ENCODE measurements at regions not wholly inside any gene's neighbourhood (a gene's known extent, or its start where the extent isn't known, plus 50 kb on each side); places are given as distances from the start of the nearest gene placed in this dataset.

- TF ChIP-seq REST (IDR thresholded peaks at IDR 0.05; ENCODE audit: low read depth) (no peak), SIN3A (IDR thresholded peaks at IDR 0.05; ENCODE audit: low read depth) (no peak), ZNF274 (IDR thresholded peaks at IDR 0.05; ENCODE audit: low read depth, low read length) (no peak)
Observed at GRCh38 chr9:89956331-89956730, 351.5 kb downstream of the GADD45G start (continued).

- CTCF ChIA-PET: no interaction called here
- intact Hi-C loops (cut with micrococcal nuclease): no loop called here
- H3K9me3 ChIP-seq (ENCODE audit: control insufficient read depth in 1 of 2, insufficient read depth in 1 of 2, low read depth in 1 of 2, low read length in 2 of 2): no peaks in the 10 kb centered on the region
- no TSS peak for BruUV-seq (replicated peaks)
- no peaks in the 10 kb centered on the region for H3K79me2 ChIP-seq (ENCODE audit: insufficient read depth, low read length)
- no peak overlapping the region for H3K4me3 ChIP-seq (replicated peaks in 1 of 2; ENCODE audit: low read depth in 1 of 2, low read length in 2 of 2)
- 0 out of 2 replicates have a peak, but pooled peaks cover 3% of the 10 kb centered on the region for H3K27me3 ChIP-seq (ENCODE audit: insufficient read depth, low read length)
- H3K27ac ChIP-seq (ENCODE audit: low read depth, low read length): no peak overlapping the region
- no peaks in the 10 kb centered on the region for H4K20me1 ChIP-seq (ENCODE audit: insufficient read depth)
- no peak overlapping the region for H3K9ac ChIP-seq (ENCODE audit: low read length)
- ATAC-seq: no peak
- POLR2A ChIA-PET: no interaction called here
- DNase-seq (ENCODE audit: low read depth, low spot score): no peak
- no peaks in the 10 kb centered on the region for H3K9me2 ChIP-seq (ENCODE audit: insufficient read depth)
- H3K36me3 ChIP-seq (ENCODE audit: control insufficient read depth in 1 of 2, insufficient read depth in 2 of 2, low read length in 2 of 2): no peaks in the 10 kb centered on the region
- H2AFZ ChIP-seq (ENCODE audit: low read depth, low read length, poor library complexity, severe bottlenecking): no peak overlapping the region
- RAD21 ChIA-PET (ENCODE audit: low non-redundant PET in 1 of 2, low total read pairs in 2 of 2, uncharacterized antibody in 2 of 2, unreplicated experiment in 2 of 2): no interaction called here
- no peak overlapping the region for H3K4me2 ChIP-seq (ENCODE audit: low read length)
- H3K4me1 ChIP-seq (ENCODE audit: control insufficient read depth in 1 of 2, insufficient read depth in 2 of 2, low read length in 2 of 2): no peaks in the 10 kb centered on the region
- TF ChIP-seq SP1 (IDR thresholded peaks at IDR 0.05; ENCODE audit: low read depth) (no peak), EZH2 (IDR thresholded peaks at IDR 0.05) (no peak), POLR2A (IDR thresholded peaks at IDR 0.05; ENCODE audit: borderline replicate concordance, extremely low read depth, insufficient read depth, insufficient read length) (no peak), ZNF274 (IDR thresholded peaks at IDR 0.05; ENCODE audit: low read depth, low read length) (no peak), TCF7L2 (IDR thresholded peaks at IDR 0.05; ENCODE audit: borderline replicate concordance, extremely low read depth, insufficient read depth, insufficient read length) (no peak), REST (IDR thresholded peaks at IDR 0.05; ENCODE audit: low read depth) (no peak), EZH2phosphoT487 (IDR thresholded peaks at IDR 0.05; ENCODE audit: borderline replicate concordance) (no peak), SRF (IDR thresholded peaks at IDR 0.05; ENCODE audit: low read depth) (no peak), MAX (IDR thresholded peaks at IDR 0.05) (no peak), SIN3A (IDR thresholded peaks at IDR 0.05; ENCODE audit: low read depth) (no peak), POLR2AphosphoS5 (IDR thresholded peaks at IDR 0.05; ENCODE audit: low read depth, low read length) (no peak), JUND (IDR thresholded peaks at IDR 0.05) (no peak), YY1 (IDR thresholded peaks at IDR 0.05; ENCODE audit: extremely low read depth, insufficient replicate concordance, low read depth, low read length) (no peak), EGR1 (IDR thresholded peaks at IDR 0.05; ENCODE audit: low read depth) (no peak), CEBPB (IDR thresholded peaks at IDR 0.05; ENCODE audit: low read depth) (no peak), FOSL1 (IDR thresholded peaks at IDR 0.05; ENCODE audit: low read depth) (no peak), CTCF (IDR thresholded peaks at IDR 0.05 in 2 of 3, conservative IDR thresholded peaks at IDR 0.05 in 1 of 3; ENCODE audit: borderline replicate concordance in 1 of 3, insufficient read depth in 1 of 3, low read depth in 2 of 3, low read length in 2 of 3) (no peak)
Observed at GRCh38 chr9:89956907-89957306, 352.1 kb downstream of the GADD45G start.
